Mesothelial cell of epicardium (in vitro differentiated cells): ENCODE measurements at regions not wholly inside any gene's neighbourhood (a gene's known extent, or its start where the extent isn't known, plus 50 kb on each side); places are given as distances from the start of the nearest gene placed in this dataset.

ENCODE experiments used
- DNase-seq, 2 experiments: peaks; one replicate each; pipeline ENCODE4 v3.0.0; 2021; ENCODE audit warnings: low spot score in 2 of 2; ENCODE audit not compliant: unreplicated experiment in 2 of 2
- H3K27ac Mint-ChIP-seq: 2 replicates; pipeline ENCODE4 v1.8.0; 2021; ENCODE audit warnings: mixed read lengths
- H3K27me3 Mint-ChIP-seq: 2 replicates; pipeline ENCODE4 v1.8.0; 2021; ENCODE audit warnings: low read depth, mixed read lengths
- H3K36me3 Mint-ChIP-seq: 2 replicates; pipeline ENCODE4 v1.8.0; 2021; ENCODE audit warnings: mixed read lengths
- H3K4me1 Mint-ChIP-seq: 2 replicates; pipeline ENCODE4 v1.8.0; 2021; ENCODE audit warnings: mixed read lengths
- H3K4me3 Mint-ChIP-seq: 2 replicates; pipeline ENCODE4 v1.8.0; 2021; ENCODE audit warnings: mild to moderate bottlenecking, moderate library complexity, mixed read lengths
- H3K9me3 Mint-ChIP-seq: 2 replicates; pipeline ENCODE4 v1.8.0; 2021; ENCODE audit warnings: mixed read lengths
- CTCF ChIP-seq: fragments of 200-600 bp; sonication (generic); IDR thresholded peaks from one replicate; pipeline ENCODE4 v1.5.0; 2021; ENCODE audit warnings: antibody characterized with exemption; ENCODE audit not compliant: unreplicated experiment

DNA sequence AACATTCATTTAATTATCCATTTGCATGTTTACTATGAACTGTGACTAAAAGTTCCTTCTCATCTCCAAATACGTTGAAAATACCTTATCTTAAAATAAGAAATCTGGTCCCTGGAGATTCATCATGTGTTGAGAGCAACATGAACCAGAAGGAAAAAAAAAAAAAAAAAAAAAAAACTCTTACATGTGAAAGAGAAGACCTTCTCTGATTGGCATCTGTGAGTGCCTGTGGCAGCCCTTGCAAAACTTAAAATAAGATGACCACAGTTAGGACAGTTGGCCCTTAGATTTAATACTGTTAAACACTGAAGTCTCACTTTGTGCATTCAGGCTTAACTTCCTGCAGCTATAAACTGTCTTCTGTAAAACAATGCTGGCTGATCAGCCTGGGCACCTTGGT lies 1395.2 kb upstream of the ADGRL4 start:
- DNase-seq, result no peak
- TF ChIP-seq CTCF, result no peak
- H3K4me3 Mint-ChIP-seq, result no peak overlapping the region
- peaks cover 14% of the 10 kb centered on the region for H3K9me3 Mint-ChIP-seq
- peaks cover 4% of the 10 kb centered on the region for H3K36me3 Mint-ChIP-seq
- H3K4me1 Mint-ChIP-seq, result peaks cover 13% of the 10 kb centered on the region
- H3K27me3 Mint-ChIP-seq, result peaks cover 2% of the 10 kb centered on the region
- no peak overlapping the region for H3K27ac Mint-ChIP-seq

GRCh38 chr1:80392529-80392928 lies 1386.0 kb upstream of the ADGRL4 start:
- H3K4me3 Mint-ChIP-seq, result no peak overlapping the region
- DNase-seq, result no peak
- TF ChIP-seq CTCF, result no peak
- peaks cover 19% of the 10 kb centered on the region for H3K9me3 Mint-ChIP-seq
- H3K36me3 Mint-ChIP-seq, result no peaks in the 10 kb centered on the region
- no peak overlapping the region for H3K27ac Mint-ChIP-seq
- no peaks in the 10 kb centered on the region for H3K4me1 Mint-ChIP-seq
- no peaks in the 10 kb centered on the region for H3K27me3 Mint-ChIP-seq

DNA sequence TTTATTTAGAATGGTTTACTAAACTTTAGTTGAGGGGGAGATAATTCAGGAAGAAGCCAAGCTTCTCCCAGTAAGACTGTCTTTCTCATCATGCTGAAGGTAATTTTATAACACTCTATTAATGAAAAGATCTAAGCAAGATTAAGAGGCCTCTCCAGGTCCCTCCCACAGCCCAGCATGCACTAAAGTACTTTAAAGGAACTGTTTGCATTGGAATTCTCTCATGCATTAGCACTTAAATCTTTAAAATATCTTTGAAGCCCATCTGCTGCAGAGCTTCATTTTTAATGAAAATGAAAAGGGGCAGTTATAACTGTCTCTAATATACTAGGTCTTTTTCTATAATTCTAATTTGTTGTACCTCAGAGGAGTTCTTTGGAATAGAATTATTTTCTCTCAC lies 1379.1 kb upstream of the ADGRL4 start:
- TF ChIP-seq CTCF, result no peak
- no peak overlapping the region for H3K4me3 Mint-ChIP-seq
- no peaks in the 10 kb centered on the region for H3K36me3 Mint-ChIP-seq
- H3K27me3 Mint-ChIP-seq, result no peaks in the 10 kb centered on the region
- H3K9me3 Mint-ChIP-seq, result peaks cover 20% of the 10 kb centered on the region
- H3K4me1 Mint-ChIP-seq, result peaks cover 2% of the 10 kb centered on the region
- H3K27ac Mint-ChIP-seq, result no peak overlapping the region
- DNase-seq, result no peak

DNA sequence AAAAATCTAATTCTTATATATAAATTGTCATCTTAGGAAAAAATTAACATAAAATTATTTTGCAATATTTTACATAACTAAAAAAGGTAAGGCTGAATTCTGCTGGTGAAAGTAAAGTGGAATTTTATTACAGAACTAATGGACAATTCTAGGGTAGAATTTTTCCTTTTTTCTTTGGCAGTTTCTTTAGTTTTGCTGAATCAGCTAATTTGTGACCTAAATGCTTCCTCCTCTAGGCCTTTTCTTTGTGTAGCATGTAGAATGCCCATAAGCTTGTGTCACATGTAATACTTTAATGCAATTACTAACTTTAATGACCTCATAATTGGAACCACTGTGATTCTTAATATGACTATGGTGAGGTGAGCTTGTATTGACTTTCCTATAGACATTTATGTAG lies 1378.4 kb upstream of the ADGRL4 start:
- Mint-ChIP-seq H3K4me1 (peaks cover 2% of the 10 kb centered on the region), H3K36me3 (no peaks in the 10 kb centered on the region), H3K27ac (no peak overlapping the region), H3K4me3 (no peak overlapping the region), H3K9me3 (peaks cover 13% of the 10 kb centered on the region), H3K27me3 (no peaks in the 10 kb centered on the region)
- DNase-seq, result no peak
- TF ChIP-seq CTCF, result no peak

GRCh38 chr1:80384083-80384830 lies 1377.7 kb upstream of the ADGRL4 start:
- Mint-ChIP-seq H3K9me3 (peaks cover 8% of the 10 kb centered on the region), H3K27ac (no peak overlapping the region), H3K36me3 (no peaks in the 10 kb centered on the region)

More at GRCh38 chr1:80384083-80384830, 1377.7 kb upstream of the ADGRL4 start:
- no peak for TF ChIP-seq CTCF
- Mint-ChIP-seq H3K4me1 (peaks cover 2% of the 10 kb centered on the region), H3K4me3 (no peak overlapping the region), H3K27me3 (no peaks in the 10 kb centered on the region)
- no peak for DNase-seq
